ENCODE measurements at regions not wholly inside any gene's neighbourhood (a gene's known extent, or its start where the extent isn't known, plus 50 kb on each side); places are given as distances from the start of the nearest gene placed in this dataset.

- no peak for DNase-seq (ENCODE audit: low spot score)
Observed at GRCh38 chr20:52820641-52821292, 151.4 kb upstream of the TSHZ2 start.

- no peak for DNase-seq (ENCODE audit: low spot score)
Observed at GRCh38 chr20:52818491-52818890, 153.7 kb upstream of the TSHZ2 start.

GRCh38 chr20:52817981-52818380, 154.2 kb upstream of the TSHZ2 start:
- DNase-seq (ENCODE audit: low spot score) = no peak

GRCh38 chr20:52817511-52817910, 154.6 kb upstream of the TSHZ2 start:
- DNase-seq (ENCODE audit: low spot score) = no peak

- DNase-seq (ENCODE audit: low spot score) = no peak
Observed at GRCh38 chr20:52814371-52814770, 157.8 kb upstream of the TSHZ2 start.

GRCh38 chr20:52812231-52812847, 159.8 kb upstream of the TSHZ2 start:
- no peak for DNase-seq (ENCODE audit: low spot score)

GRCh38 chr20:52809003-52809402, 163.2 kb upstream of the TSHZ2 start:
- no peak for DNase-seq (ENCODE audit: low spot score)

- no peak for DNase-seq (ENCODE audit: low spot score)
Observed at GRCh38 chr20:52806918-52807317, 165.2 kb upstream of the TSHZ2 start.

- DNase-seq (ENCODE audit: low spot score) = no peak
Observed at GRCh38 chr20:52805843-52806242, 166.3 kb upstream of the TSHZ2 start.

- no peak for DNase-seq (ENCODE audit: low spot score)
Observed at GRCh38 chr20:52805296-52805571, 166.9 kb upstream of the TSHZ2 start.

- DNase-seq (ENCODE audit: low spot score) = no peak
Observed at GRCh38 chr20:52804497-52805295, 167.5 kb upstream of the TSHZ2 start.

GRCh38 chr20:52801628-52802006, 170.5 kb upstream of the TSHZ2 start:
- DNase-seq (ENCODE audit: low spot score) = no peak

GRCh38 chr20:52800734-52801627, 171.2 kb upstream of the TSHZ2 start:
- no peak for DNase-seq (ENCODE audit: low spot score)

- DNase-seq (ENCODE audit: low spot score) = no peak
Observed at GRCh38 chr20:52799130-52799529, 173.0 kb upstream of the TSHZ2 start.

GRCh38 chr20:52798124-52798523, 174.0 kb upstream of the TSHZ2 start:
- no peak for DNase-seq (ENCODE audit: low spot score)

- no peak for DNase-seq (ENCODE audit: low spot score)
Observed at GRCh38 chr20:52794853-52795252, 177.3 kb upstream of the TSHZ2 start.

GRCh38 chr20:52793339-52793963, 178.7 kb upstream of the TSHZ2 start:
- DNase-seq (ENCODE audit: low spot score) = no peak

GRCh38 chr20:52791091-52791490, 181.1 kb upstream of the TSHZ2 start:
- DNase-seq (ENCODE audit: low spot score) = no peak

- DNase-seq (ENCODE audit: low spot score) = no peak
Observed at GRCh38 chr20:52789716-52790115, 182.4 kb upstream of the TSHZ2 start.

- DNase-seq (ENCODE audit: low spot score) = no peak
Observed at GRCh38 chr20:52787962-52788361, 184.2 kb upstream of the TSHZ2 start.

- DNase-seq (ENCODE audit: low spot score) = no peak
Observed at GRCh38 chr20:52787216-52787615, 184.9 kb upstream of the TSHZ2 start.

- DNase-seq (ENCODE audit: low spot score) = peak; percentile 7
Observed at GRCh38 chr20:52785679-52786078, 186.5 kb upstream of the TSHZ2 start.
